Activated gamma-delta T cell treated with Interleukin-2 at 50 U/mL for 16 hours (primary cell): ENCODE measurements at regions not wholly inside any gene's neighbourhood (a gene's known extent, or its start where the extent isn't known, plus 50 kb on each side); places are given as distances from the start of the nearest gene placed in this dataset.
"Not testable (repeated sequence)": the region's sequence is repeated elsewhere in the genome, so short reads cannot be mapped to it uniquely, and the experiment has no call there.

Source experiments
- DNase-seq: peaks from one replicate; pipeline ENCODE4 v3.0.0-alpha.2; 2020

DNA sequence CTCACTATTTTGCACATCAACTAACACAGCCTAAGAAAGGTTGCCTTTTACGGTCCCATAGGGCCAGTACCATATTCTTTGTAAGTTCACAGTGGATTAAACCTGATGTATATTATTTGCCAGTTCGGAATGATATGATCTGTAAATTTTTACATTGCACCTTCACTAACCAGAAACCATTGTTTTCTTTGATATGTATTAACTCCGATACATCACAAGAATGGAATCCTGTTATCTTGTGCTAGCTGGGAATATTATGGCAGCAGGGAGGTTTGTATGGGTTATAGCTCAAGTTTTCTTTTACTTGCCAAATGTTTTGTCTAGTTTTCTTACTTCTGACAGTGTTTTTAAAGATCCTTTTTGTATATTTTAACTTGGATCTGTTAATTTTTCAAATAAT is 51.4 kb upstream of the S1PR1 start:
- DNase-seq = no peak

DNA sequence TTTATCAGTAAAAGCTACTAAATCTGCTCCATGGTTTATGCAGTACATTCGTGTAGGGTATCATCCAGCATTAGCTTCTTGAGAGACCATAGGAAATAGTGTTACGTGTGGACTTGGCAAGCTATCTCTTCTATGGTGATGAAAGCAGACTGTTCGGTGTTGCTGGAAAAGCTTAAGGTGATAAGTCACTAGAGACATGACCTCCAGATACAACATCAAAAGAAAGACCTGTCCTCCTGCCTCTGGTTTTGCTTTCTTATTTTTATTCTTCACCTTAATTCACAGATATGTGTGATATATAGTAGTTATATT is 53.5 kb upstream of the S1PR1 start:
- no peak for DNase-seq

DNA sequence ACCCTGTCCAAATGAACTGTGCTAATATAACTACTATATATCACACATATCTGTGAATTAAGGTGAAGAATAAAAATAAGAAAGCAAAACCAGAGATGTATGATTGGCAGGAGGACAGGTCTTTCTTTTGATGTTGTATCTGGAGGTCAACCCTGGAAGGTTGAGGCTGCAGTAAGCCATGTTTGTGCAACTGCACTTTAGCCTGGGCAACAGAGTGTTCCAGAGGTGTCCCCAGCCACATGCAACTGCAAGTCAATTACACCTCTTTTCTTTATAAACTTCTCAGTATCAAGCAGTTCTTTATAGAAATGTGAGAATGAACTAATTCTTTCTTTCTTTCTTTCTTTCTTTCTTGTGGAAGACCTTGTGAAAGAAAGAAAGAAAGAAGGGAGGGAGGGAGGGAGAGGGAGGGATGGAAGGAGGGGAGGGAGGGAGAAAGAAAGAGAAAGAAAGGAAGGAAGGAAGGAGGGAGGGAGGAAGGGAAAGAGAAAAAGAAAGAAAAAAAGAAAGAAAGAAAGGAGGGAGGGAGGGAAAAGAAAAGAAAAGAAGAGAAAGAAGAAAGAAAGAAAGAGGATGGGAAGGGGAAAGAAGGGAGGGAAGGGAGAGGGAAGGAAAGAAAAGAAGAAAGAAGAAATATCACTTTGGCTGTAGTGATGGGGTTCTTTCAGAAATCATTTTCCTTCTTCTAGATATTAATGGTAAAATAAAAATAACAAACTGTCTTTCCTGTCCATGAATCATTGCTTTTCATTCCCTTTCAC is 54.0 kb upstream of the S1PR1 start:
- DNase-seq = no peak

DNA sequence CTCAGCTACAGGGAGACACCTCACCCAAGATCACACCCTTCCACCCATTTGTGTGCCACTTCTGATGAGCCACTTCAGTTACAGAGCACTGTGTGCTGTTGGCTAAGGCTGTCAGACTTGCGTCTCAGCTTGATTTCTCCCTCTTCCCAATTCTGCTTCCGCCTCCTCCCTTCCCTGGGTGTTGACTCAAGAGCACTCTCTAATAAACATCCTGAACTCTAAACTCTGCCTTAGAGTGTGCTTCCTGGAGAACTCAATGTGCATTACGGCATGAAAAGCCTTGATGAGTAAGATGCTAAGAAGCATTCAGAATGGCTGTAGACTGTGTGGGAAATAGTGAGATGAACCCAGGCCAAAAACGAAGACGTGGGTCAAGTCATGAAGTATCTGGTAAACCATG is 54.9 kb upstream of the S1PR1 start:
- DNase-seq = no peak

DNA sequence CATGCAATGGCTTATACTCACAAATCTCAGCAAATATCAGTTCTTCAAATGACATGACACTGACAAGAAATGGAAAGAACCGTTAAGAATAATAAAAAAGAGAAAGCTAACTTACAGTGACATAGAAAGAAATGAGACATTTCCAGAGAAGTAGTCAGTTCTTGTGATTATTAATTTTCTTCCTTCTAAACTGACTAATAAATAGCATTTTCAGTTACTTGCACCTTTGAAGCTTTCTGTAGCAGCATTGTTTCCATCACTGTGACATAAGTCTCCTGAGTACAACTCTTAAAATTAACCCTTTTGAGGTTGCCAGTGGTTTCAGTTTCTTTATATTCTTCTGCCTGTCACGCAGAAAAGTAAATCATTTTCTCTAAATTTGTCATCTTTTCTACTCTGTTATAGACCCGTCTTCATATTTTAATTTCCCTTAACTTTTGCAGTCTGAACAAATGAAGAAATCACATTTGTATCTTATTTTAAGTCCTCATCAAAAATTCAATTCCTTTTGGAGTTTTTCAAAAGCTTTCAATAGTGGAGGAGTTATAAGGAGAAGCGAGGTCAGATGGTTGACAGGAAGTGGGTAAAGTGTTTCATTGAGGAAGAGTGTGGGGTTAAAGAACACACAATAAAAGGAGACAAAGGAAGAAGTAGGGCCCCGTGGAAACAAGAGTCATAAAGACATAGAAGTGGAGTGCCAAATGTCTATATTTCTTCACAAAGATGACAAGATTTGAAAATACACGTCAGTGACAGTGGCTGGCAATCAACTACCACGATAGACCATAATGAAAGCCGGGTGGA is 57.9 kb upstream of the S1PR1 start:
- DNase-seq = no peak

DNA sequence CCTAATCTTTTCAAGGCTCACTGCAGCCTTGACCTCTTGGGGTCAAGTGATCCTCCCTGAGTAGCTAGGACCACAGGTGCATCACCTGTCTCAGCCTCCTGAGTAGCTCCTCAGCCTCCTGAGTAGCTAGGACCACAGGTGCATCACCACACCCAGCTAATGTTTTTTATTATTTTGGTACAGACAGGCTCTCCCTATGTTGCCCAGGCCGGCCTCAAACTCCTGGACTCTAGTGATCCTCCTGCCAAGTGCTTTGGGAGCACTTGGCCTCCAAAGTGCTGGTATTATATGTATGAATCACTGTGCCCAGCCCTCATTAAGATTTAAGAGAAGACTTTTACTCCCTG is 58.5 kb upstream of the S1PR1 start:
- DNase-seq = no peak

DNA sequence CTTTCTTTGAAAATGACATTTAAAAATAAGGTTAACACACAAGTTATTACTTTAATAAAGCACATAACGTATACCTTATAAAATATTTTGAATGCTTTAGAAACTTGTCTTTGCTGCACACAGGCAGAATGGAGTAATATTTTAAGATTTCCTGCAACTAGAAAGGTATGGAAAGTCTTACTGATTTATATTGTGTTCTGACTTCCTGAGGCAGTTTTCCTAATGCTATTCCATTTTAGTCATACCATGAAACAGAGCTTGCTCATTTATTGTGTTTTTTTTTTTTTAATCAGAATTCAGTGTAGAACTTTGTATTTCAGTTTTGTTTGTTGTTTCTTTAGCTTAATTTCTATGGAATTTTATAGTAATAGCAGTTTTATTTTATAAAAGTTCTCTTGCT is 60.9 kb upstream of the S1PR1 start:
- no peak for DNase-seq

DNA sequence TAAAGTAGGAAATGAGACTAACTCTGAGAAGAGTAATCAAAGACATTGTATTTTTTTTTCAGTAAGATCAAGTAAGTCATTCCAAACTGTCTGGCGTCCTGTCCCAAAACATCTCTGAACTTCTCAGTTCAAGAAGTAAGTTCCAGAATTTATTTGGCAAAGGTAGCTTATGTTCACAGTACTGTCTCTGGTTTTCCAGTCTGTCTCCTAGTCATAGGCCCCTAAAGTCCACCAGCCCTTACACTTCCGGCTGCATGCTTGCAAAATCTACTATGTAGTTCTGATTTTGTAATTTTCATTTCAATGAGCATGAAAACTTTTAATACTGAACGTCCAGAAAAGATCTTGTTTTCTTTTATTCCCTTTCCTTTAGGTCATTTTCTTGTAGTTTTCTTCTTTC is 61.4 kb upstream of the S1PR1 start:
- DNase-seq = no peak

DNA sequence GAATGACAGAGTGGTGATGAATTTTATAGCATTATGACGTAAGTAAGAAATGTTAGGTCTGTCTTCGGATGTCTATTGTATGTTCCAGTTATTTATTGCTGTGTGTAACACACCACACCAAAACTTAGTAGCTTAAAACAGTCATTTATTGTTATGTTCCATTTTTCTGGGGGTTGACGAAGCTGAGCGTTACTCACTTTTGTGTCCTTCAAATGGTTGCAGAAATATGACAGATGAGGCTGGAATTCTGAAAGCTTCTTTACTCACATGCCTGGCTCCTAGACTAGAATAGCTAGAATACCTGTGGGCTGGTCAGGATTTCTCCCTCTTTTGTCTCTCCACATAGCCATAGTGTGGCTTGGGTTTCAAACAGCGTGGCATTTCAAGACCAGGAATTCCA is 62.1 kb upstream of the S1PR1 start:
- DNase-seq = no peak

DNA sequence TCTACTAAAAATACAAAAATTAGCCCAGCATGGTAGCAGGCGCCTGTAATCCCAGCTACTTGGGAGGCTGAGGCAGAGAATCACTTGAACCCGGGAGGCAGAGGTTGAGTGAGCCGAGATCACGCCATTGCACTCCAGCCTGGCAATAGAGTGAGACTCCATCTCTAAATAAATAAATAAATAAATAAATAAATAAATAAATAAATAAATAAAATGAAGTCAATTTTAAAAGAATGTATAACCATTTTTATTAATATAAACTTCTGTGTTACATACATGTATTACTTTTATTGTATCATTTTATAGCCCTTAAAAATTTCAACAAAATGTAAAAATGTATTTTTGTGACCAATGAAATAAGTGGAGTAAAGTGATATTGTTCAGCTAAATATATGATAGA is 62.5 kb upstream of the S1PR1 start:
- not testable (repeated sequence) for DNase-seq

DNA sequence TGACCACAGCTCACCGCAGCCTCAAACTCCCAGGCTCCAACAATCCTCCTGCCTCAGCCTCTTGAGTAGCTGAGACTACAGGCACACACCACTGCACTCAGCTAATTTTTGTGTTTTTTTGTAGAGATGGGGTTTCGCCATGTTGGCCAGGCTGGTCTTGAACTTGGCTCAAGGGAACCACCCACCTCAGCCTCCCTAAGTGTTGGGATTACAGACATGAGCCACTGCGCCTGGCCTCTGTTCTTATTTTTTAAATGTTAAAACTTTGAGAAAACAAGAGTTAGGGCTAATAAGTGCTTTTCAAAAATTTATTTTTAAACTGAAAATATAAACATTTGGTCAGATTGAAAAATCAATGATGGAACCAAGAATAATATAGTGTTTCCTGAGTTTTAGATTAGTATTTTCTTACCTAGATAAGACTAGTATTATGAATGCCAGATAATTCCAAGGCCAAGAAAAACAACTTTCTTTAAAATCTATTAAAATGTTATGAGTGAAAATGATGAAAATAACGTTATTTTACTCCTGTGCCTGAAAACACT is 66.2 kb upstream of the S1PR1 start:
- DNase-seq = no peak

DNA sequence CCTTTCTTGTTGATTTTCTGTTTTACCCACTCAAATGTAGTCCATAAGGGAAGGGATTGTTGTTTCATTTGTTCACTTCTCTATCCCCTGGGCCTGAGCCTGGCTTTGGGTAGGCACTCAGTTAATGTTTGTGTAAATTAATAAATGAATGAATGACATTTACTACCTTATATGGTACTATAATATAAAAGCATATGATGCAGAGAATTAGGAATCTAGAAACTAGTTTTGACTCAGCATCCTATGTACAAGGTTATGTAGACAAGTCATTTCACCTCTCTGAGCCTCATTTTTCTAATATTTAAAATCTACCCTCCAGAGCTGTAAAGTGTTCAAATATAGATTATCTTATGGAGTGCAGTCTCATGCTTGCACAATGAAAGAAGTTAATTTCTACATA is 68.9 kb upstream of the S1PR1 start:
- DNase-seq = no peak

DNA sequence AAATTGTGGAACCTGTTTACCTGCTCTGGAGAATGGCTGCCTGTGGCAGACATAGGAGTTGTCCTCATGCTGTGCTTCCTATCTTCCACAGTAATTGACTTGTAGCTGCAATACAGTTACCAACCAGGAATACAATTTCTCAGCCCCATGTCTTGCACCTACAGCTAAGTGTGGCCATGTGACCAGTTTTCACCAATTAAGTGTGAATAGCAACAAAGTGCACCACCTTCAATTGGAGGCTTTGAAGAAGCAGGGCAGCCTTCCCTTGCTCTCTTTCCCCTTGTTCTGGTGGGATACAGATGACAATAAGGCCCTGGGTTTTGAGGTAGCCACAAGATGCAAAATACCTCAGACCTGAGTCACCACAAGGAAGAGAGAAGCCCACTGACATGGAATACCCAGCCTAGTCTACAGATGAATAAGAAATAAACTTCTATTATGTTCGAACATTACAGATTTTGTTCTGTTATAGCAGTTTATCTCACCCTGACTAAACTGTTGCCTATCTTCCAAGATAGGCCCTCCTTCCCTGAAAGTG is 70.2 kb upstream of the S1PR1 start:
- DNase-seq = no peak

DNA sequence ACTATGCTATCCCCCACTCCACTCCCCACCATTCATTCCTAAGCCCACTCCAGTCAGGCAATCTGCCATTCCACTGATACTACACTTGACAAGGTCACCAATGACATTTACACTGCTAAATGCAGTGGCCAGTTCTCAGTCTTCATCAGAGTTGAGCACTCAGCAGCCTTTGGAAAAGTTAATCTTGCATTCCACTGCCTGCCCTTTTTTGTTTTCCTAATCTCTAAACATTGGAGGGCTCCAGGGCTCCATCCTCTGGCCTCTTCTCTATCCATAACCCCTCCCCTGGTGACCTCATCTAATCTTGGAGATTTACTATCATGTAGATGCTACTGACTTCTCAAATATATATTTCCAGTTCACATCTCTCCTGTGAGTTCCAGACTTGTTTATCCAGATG is 70.9 kb upstream of the S1PR1 start:
- DNase-seq = no peak

DNA sequence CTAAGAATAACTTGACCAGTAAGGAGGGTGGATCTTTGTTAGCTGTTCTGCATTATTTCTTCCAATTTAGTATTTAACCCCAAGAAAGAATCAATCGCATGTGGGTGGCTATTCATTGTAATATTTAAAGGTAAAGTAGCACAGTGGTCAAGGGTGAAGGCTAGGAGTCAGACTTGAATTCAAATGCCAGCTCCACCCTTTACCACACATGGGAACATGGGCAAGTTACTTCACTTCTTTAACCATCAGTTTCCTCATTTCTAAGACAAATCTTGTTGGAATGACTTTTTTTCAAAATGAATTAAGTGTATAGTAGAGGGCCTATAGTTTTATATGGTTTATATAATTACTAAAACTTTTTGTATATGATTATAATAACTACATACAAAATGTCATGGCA is 71.3 kb upstream of the S1PR1 start:
- DNase-seq = no peak

DNA sequence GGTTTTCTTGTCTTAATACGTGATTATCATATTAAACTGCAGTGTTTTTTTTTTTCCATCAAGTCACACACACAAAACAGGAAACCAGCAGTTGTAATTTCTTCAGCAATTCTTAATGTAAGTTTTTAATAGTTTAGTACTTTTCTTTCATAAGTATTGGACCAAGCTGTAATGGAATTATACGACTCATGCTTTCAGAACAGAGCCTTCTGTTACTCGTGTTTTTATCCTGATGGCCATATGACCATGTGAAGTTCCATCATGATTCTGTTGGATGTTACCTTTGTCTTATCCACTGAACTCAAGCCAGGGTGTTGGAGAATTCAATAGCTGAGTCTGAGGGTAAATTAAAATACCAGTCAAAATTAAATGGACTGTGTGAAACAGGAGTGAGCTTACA is 72.0 kb upstream of the S1PR1 start:
- DNase-seq = no peak

DNA sequence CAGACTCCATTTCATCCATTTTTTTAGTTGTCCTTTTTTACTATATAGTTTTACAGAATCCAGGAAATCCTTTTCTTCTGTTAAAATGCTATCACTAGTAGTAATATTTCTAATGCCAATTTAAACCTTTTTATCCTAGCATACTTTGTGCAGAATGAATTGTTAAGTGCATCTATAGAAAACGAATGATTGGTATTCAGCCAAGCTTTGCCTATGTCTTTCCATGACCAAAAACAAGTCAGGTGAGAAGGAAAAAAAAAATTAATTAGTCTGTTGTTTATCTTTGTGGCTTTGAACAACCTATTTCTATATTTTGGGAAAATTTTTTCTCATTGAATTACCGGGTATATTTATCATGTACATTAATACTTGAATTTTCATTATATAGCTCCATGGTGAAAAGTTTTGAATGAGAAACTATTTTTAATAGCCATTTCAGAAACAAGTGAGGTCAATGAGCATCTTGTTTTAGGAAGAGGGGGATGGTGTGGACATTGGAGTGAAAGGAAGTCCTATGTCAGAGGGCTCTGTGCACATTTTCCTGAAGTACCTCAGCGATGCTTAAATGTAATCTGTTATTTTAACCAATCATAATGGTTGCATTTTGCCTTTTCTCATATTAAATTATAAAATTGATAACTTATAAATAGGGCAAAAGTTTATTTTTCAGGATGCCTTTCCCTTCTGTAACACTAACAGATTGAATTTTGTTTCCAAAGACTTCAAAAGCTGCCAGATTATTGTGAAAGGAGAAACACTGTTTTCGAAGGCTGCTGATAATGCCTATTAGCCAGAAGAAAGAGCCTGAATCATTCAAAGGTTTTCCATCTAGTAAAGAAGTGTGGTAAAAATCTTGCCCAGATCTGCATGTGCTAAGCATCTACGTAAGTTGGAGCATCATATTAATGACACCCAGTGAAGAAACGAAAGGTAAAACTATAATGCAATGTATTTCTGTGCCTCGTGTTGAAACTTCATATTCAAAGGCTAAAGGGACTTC is 73.8 kb upstream of the S1PR1 start:
- no peak for DNase-seq

DNA sequence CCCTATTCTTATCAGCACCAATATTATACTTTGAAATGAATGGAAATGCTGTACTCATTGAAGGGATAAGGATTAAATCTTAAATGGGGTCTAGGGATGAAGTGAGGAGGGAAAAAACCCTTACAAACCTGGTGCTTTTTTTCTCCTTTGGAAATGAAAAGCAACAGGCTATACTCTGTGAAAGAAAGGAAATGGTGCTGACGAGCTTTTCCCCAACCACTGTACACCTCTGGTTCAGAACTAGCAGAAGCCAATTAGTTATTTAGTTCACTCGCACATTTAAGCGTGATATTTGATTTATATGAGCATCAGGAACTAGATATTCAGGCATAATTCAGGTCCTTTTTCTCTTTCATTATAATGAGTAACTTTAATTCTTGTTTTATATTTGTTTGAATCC is 74.5 kb upstream of the S1PR1 start:
- DNase-seq = no peak

DNA sequence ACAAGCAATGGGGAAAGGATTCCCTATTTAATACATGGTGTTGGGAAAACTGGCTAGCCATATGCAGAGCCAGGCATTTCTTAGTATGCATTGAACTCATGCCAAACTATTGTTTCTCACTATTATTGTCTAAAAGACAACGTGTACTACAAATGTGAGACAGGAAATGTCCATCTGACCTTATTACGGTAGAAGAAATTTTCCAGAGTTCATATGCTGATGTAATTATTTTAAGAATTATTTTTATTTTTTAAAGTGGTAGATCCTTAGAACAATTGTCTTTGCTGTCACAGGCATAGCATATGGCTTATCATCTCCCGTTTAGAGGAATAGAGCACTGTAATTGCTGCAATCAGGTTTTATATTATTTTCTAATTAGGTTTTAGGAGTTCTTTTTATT is 75.2 kb upstream of the S1PR1 start:
- no peak for DNase-seq

DNA sequence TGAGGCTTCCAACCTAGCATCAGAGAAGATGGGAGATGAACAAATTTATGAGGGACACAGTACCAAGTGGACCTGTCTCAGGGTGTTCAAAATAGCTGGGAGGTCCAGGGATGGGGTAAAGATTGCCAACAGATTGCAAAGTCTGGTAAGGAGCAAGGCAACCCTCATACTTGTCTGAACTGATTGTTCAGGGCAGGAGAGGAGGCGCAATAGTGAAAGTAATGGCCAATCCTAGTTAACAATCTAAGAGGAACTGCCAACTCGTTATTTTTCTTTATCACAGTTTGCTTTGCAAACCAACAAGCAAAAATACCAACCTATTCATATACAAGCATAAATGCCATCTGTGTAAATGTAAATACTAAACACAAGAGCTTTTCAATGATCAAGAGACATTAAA is 78.4 kb upstream of the S1PR1 start:
- no peak for DNase-seq

DNA sequence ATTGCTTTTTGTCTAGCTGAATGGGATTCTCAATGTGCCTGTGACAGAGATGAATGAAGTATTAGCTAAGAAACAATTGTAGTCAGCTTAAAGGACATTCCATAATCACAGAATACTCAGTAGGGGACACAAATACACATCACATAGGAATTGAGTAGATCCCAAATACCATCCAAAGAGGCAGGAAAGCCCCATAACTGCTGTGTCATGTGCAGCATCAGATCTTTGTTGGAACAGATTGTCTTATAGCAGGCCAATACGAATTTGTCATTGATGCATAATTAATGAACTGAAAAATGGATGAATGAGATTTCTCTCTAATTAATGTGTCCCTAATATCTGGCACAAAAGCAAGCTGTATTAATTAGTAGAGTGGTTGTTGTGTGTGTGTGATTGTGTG is 82.3 kb upstream of the S1PR1 start:
- DNase-seq = no peak

DNA sequence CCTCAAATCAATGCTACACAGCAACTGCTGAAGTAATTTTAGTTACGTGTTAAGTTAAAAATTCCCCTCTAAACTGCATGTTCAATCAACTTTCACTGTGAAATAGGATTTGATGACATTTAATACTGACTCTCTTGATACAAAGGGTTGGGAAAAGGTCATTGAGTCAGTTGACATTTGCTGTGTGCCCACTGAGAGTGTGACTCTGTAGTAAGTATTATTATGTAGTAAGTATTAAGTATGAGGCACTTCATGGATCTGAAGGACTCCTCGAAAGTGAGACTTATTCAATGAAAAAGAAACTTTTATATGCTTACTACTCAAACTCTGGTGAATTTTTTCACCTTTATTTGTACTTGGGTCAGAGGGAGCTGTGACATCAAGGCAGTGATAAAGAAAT is 83.1 kb upstream of the S1PR1 start:
- DNase-seq = no peak

DNA sequence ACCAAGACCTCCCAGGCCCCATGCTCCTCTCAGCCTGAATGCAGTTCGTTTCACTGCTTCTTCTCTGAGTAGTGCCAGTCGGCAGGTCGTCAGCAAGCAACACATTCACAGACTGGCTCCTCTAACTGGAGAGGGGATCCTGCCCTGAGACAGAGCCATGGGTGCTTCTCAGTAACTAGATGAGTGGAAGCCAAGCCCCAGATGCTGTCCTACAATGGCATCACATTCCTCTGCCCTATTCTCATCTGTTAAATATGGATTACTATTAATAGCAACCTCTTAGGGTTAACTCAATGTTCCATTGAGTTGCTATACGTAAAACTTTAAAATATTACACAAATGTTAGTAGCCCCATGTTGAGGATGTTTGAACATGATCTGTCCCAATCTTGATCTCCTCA is 84.2 kb upstream of the S1PR1 start:
- DNase-seq = no peak
